OCI-LY1 (cell line): ENCODE measurements at regions not wholly inside any gene's neighbourhood (a gene's known extent, or its start where the extent isn't known, plus 50 kb on each side); places are given as distances from the start of the nearest gene placed in this dataset.
"Not testable (repeated sequence)": the region's sequence is repeated elsewhere in the genome, so short reads cannot be mapped to it uniquely, and the experiment has no call there.

Source experiments
- H2AFZ ChIP-seq: fragments of 200-600 bp; sonication (generic), shearing (Covaris generic); 2 replicates; pipeline ENCODE4 v1.6.0; 2014; ENCODE audit warnings: antibody characterized with exemption, mild to moderate bottlenecking, low read length
- H3F3A ChIP-seq: fragments of 200-600 bp; sonication (generic), shearing (Covaris generic); 2 replicates; pipeline ENCODE4 v1.6.0; 2014; ENCODE audit warnings: mild to moderate bottlenecking, antibody characterized with exemption, low read length, moderate library complexity; ENCODE audit not compliant: insufficient read depth
- H3K27ac ChIP-seq: fragments of 200-600 bp; sonication (generic); 2 replicates; pipeline ENCODE4 v1.5.1; 2014; ENCODE audit warnings: low read length, mixed run types, mild to moderate bottlenecking, low read depth; ENCODE audit not compliant: poor library complexity, severe bottlenecking
- H3K27me3 ChIP-seq: fragments of 200-600 bp; sonication (generic); 2 replicates; pipeline ENCODE4 v1.6.0; 2014; ENCODE audit warnings: antibody characterized with exemption, mild to moderate bottlenecking, low read length, moderate library complexity; ENCODE audit not compliant: insufficient read depth
- H3K36me3 ChIP-seq: fragments of 200-600 bp; sonication (generic); 2 replicates; pipeline ENCODE4 v1.6.1; 2014; ENCODE audit warnings: mild to moderate bottlenecking, antibody characterized with exemption, low read length, moderate library complexity, mixed read lengths; ENCODE audit not compliant: insufficient read depth
- H3K4me1 ChIP-seq: fragments of 200-600 bp; sonication (generic); 2 replicates; pipeline ENCODE4 v1.5.1; 2014; ENCODE audit warnings: mild to moderate bottlenecking, low read length, moderate library complexity; ENCODE audit not compliant: insufficient read depth, severe bottlenecking
- H3K4me2 ChIP-seq: fragments of 200-600 bp; sonication (generic), shearing (Covaris generic); 2 replicates; pipeline ENCODE4 v1.6.1; 2014; ENCODE audit warnings: low read length
- H3K4me3 ChIP-seq: fragments of 200-600 bp; sonication (generic); 2 replicates; pipeline ENCODE4 v1.5.1; 2014; ENCODE audit warnings: low read length, low read depth, mild to moderate bottlenecking, mixed read lengths; ENCODE audit not compliant: poor library complexity, severe bottlenecking
- H3K79me2 ChIP-seq: fragments of 200-600 bp; shearing (Covaris generic); 2 replicates; pipeline ENCODE4 v1.6.1; 2016; ENCODE audit warnings: mixed run types, low read length, mixed read lengths; ENCODE audit not compliant: insufficient read depth
- H3K9ac ChIP-seq: fragments of 200-600 bp; sonication (generic), shearing (Covaris generic); 2 replicates; pipeline ENCODE4 v1.6.1; 2014; ENCODE audit warnings: mild to moderate bottlenecking, low read length, mixed read lengths
- H3K9me2 ChIP-seq: fragments of 200-600 bp; sonication (generic), shearing (Covaris generic); 2 replicates; pipeline ENCODE4 v1.6.1; 2014; ENCODE audit warnings: low read depth, mild to moderate bottlenecking, low read length, mixed read lengths
- H3K9me3 ChIP-seq: fragments of 200-600 bp; shearing (Covaris generic); 2 replicates; pipeline ENCODE4 v1.6.1; 2014; ENCODE audit warnings: low read length, mixed read lengths
- H4K20me1 ChIP-seq: fragments of 200-600 bp; sonication (generic), shearing (Covaris generic); 2 replicates; pipeline ENCODE4 v1.6.0; 2016; ENCODE audit warnings: mild to moderate bottlenecking, low read length; ENCODE audit not compliant: insufficient read depth
- CTCF ChIP-seq: fragments of 200-600 bp; sonication (generic), shearing (Covaris generic); IDR thresholded peaks from 2 replicates; pipeline ENCODE4 v1.5.1; 2017; ENCODE audit warnings: mild to moderate bottlenecking, antibody characterized with exemption, low read length, moderate library complexity, mixed read lengths
- EZH2 ChIP-seq: fragments of 200-600 bp; sonication (generic), shearing (Covaris generic); IDR thresholded peaks from 2 replicates; pipeline ENCODE4 v1.8.0; 2017; ENCODE audit warnings: borderline replicate concordance, mixed run types, mild to moderate bottlenecking, antibody characterized with exemption, low read length, moderate library complexity, mixed read lengths

DNA sequence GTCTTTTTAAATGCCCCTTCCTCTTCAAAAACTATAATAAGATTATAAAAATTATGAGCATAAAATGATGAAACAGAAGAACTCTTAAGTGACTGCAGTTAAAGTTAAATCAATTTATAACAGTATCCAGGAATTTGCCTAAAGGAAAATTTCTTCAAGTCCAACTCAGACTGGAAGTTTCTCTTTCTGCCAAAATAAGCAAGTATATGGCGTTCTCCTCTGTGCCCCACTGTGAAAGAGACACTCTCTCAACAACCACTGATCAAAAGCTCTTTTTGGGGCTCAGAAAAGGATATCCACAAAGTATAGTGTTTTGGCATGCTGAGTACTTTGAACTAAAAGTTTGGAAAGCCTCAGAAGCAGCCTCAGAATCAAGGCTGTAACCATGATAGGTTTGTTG is 139.9 kb downstream of the SKIDA1 start:
- no peaks in the 10 kb centered on the region for H3K4me1 ChIP-seq
- H3K27ac ChIP-seq, result no peak overlapping the region
- H4K20me1 ChIP-seq, result no peaks in the 10 kb centered on the region
- H3K9ac ChIP-seq, result no peak overlapping the region
- H3K4me2 ChIP-seq, result no peak overlapping the region
- H3K9me2 ChIP-seq, result no peaks in the 10 kb centered on the region
- no peak overlapping the region for H3K4me3 ChIP-seq
- H3K27me3 ChIP-seq, result no peaks in the 10 kb centered on the region
- no peaks in the 10 kb centered on the region for H3K36me3 ChIP-seq
- no peaks in the 10 kb centered on the region for H3K9me3 ChIP-seq
- no peak for TF ChIP-seq CTCF
- no peak for TF ChIP-seq EZH2
- no peak overlapping the region for H2AFZ ChIP-seq
- H3K79me2 ChIP-seq, result no peaks in the 10 kb centered on the region
- H3F3A ChIP-seq, result no peaks in the 10 kb centered on the region

DNA sequence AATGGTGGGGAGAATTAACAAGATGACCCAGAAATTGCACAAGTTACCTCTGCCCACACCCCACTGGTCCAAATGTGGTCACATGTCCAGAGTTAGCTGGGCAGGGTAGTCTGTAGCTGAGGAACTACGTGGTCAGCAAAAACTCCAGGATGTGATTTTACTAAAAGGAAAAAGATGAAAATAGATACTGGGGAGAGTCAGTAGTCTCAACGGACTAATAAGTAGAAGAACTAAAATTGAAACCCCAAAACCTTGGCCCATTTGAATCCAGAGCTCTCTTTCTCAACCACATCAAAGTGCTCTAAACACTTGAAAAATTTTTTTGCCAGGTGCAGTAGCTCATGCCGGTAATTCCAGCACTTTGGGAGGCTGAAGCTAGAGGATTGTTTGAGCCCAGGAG is 146.3 kb downstream of the SKIDA1 start:
- H2AFZ ChIP-seq, result no peak overlapping the region

GRCh38 chr10:21375274-21375673 is 150.2 kb downstream of the SKIDA1 start:
- H3K4me2 ChIP-seq, H3F3A ChIP-seq, H2AFZ ChIP-seq, H3K27ac ChIP-seq, H3K4me3 ChIP-seq, H3K27me3 ChIP-seq, H3K79me2 ChIP-seq, H3K9ac ChIP-seq, H3K36me3 ChIP-seq, H4K20me1 ChIP-seq, H3K4me1 ChIP-seq, H3K9me3 ChIP-seq, H3K9me2 ChIP-seq: not testable (repeated sequence)

More for the DNA sequence above, 146.3 kb downstream of the SKIDA1 start:
- Histone ChIP-seq H3K9ac (no peak overlapping the region), H3K9me3 (no peaks in the 10 kb centered on the region), H3K79me2 (no peaks in the 10 kb centered on the region), H4K20me1 (no peaks in the 10 kb centered on the region), H3F3A (no peaks in the 10 kb centered on the region), H3K27ac (no peak overlapping the region), H3K4me1 (no peaks in the 10 kb centered on the region), H3K4me2 (no peak overlapping the region), H3K36me3 (no peaks in the 10 kb centered on the region), H3K4me3 (no peak overlapping the region), H3K27me3 (no peaks in the 10 kb centered on the region), H3K9me2 (no peaks in the 10 kb centered on the region)
- TF ChIP-seq CTCF, result no peak
- TF ChIP-seq EZH2, result no peak

DNA sequence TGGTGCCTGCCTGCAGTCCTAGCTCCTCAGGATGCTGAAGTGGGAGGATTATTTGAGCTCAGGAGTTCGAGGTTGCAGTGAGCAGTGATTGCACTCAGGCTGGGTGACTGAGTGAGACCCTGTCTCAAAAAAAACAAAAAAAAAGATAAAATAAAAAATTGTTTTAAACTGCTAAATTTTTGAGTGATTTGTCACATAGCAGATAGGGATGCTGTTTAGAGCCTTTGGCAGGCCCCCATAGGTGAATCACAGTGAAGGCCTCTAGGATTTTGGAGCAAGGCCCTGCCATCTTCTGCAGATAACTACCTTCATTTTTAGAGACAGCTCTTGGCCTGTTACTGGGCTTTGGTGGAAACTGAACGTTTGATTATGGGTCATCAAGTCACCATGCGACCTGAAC is 151.6 kb downstream of the SKIDA1 start:
- not testable (repeated sequence) for H3K36me3 ChIP-seq, H3K9me2 ChIP-seq, H3K27me3 ChIP-seq, H3K4me3 ChIP-seq, H3K79me2 ChIP-seq, H4K20me1 ChIP-seq, H2AFZ ChIP-seq, H3K4me1 ChIP-seq, H3K9me3 ChIP-seq, H3K9ac ChIP-seq, H3F3A ChIP-seq, H3K27ac ChIP-seq, H3K4me2 ChIP-seq
